Islet of Langerhans (tissue), 1 donor: ENCODE measurements at regions not wholly inside any gene's neighbourhood (a gene's known extent, or its start where the extent isn't known, plus 50 kb on each side); places are given as distances from the start of the nearest gene placed in this dataset.

Source experiments
- FAIRE-seq: peaks from one replicate; lab custom pipeline; 2011; peaks lifted over from hg19 to GRCh38; lab: Jason Lieb, UNC

GRCh38 chr4:57605376-57605775 is 495.2 kb upstream of the IGFBP7 start:
- FAIRE-seq, result no peak

GRCh38 chr4:57602141-57602540 is 492.0 kb upstream of the IGFBP7 start:
- no peak for FAIRE-seq

- FAIRE-seq, result no peak
Observed at GRCh38 chr4:57591073-57591472, 480.9 kb upstream of the IGFBP7 start.

- no peak for FAIRE-seq
Observed at GRCh38 chr4:57588557-57588956, 478.4 kb upstream of the IGFBP7 start.

GRCh38 chr4:57580710-57581599 is 470.8 kb upstream of the IGFBP7 start:
- FAIRE-seq, result no peak

- FAIRE-seq, result no peak
Observed at GRCh38 chr4:57575426-57575825, 465.2 kb upstream of the IGFBP7 start.

- FAIRE-seq, result no peak
Observed at GRCh38 chr4:57554556-57555092, 444.4 kb upstream of the IGFBP7 start.

- FAIRE-seq, result no peak
Observed at GRCh38 chr4:57553728-57554127, 443.5 kb upstream of the IGFBP7 start.

- FAIRE-seq, result no peak
Observed at GRCh38 chr4:57550198-57550597, 440.0 kb upstream of the IGFBP7 start.

- no peak for FAIRE-seq
Observed at GRCh38 chr4:57548856-57549255, 438.7 kb upstream of the IGFBP7 start.

- FAIRE-seq, result no peak
Observed at GRCh38 chr4:57544811-57545654, 434.8 kb upstream of the IGFBP7 start.

GRCh38 chr4:57504797-57505530 is 394.8 kb upstream of the IGFBP7 start:
- no peak for FAIRE-seq

- no peak for FAIRE-seq
Observed at GRCh38 chr4:57504139-57504538, 394.0 kb upstream of the IGFBP7 start.

- FAIRE-seq, result no peak
Observed at GRCh38 chr4:57501720-57502119, 391.5 kb upstream of the IGFBP7 start.

GRCh38 chr4:57499786-57500185 is 389.6 kb upstream of the IGFBP7 start:
- FAIRE-seq, result no peak

GRCh38 chr4:57498251-57498650 is 388.1 kb upstream of the IGFBP7 start:
- FAIRE-seq, result no peak

- no peak for FAIRE-seq
Observed at GRCh38 chr4:57496697-57497471, 386.7 kb upstream of the IGFBP7 start.

GRCh38 chr4:57494821-57495220 is 384.6 kb upstream of the IGFBP7 start:
- no peak for FAIRE-seq

- FAIRE-seq, result no peak
Observed at GRCh38 chr4:57492251-57492878, 382.2 kb upstream of the IGFBP7 start.

GRCh38 chr4:57491388-57491787 is 381.2 kb upstream of the IGFBP7 start:
- no peak for FAIRE-seq
